SK-N-MC (cell line): ENCODE measurements at regions not wholly inside any gene's neighbourhood (a gene's known extent, or its start where the extent isn't known, plus 50 kb on each side); places are given as distances from the start of the nearest gene placed in this dataset.
A peak's percentile ranks its signal among the peaks of the same experiment; 100 is the strongest.

Experiments
- EZH2 ChIP-seq: fragments of 200-600 bp; sonication (generic); IDR thresholded peaks from one replicate; pipeline ENCODE4 v1.6.1; 2017; ENCODE audit warnings: antibody characterized with exemption
- FOXP2 ChIP-seq: optimal IDR thresholded peaks from 2 replicates; pipeline ENCODE3; 2011; ENCODE audit warnings: mild to moderate bottlenecking, moderate library complexity; ENCODE audit not compliant: insufficient read depth; ENCODE audit errors: extremely low read length, control extremely low read depth
- POLR2AphosphoS5 ChIP-seq: IDR thresholded peaks from 2 replicates; pipeline ENCODE4 v1.6.1; 2012; ENCODE audit warnings: mild to moderate bottlenecking, low read depth, low read length, borderline replicate concordance

DNA sequence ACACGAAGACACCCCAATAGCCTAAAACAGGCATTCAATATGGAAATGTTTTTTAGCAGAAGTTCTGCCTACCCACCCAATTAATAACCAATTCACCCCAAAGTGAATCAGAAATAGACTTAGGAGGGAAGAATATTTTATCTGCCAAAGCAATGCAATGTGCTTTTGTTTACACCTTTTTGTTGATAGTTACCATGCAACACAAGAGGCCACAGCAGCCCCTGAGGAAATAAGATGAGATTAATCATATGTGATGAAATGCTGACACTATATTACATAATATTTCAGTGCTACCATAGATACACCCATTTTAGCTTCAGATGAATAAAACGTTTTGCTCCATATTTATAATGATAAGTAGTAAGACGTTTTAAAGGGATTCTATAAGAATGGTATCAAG, 60.9 kb upstream of the RGS2 start:
- TF ChIP-seq EZH2 (no peak), POLR2AphosphoS5 (no peak), FOXP2 (peak; percentile 60)
